ENCODE measurements at regions not wholly inside any gene's neighbourhood (a gene's known extent, or its start where the extent isn't known, plus 50 kb on each side); places are given as distances from the start of the nearest gene placed in this dataset.

GRCh38 chr2:71803398-71803797 is 344.3 kb downstream of the CYP26B1 start:
- TF ChIP-seq NFIC (IDR thresholded peaks at IDR 0.05; ENCODE audit: borderline replicate concordance) (no peak), POLR2AphosphoS5 (IDR thresholded peaks at IDR 0.05; ENCODE audit: low read depth, low read length) (no peak), REST (IDR thresholded peaks at IDR 0.05; ENCODE audit: low read depth, low read length) (no peak), IRF3 (IDR thresholded peaks at IDR 0.05; ENCODE audit: low read depth, low read length) (no peak), RAD21 (IDR thresholded peaks at IDR 0.05; ENCODE audit: low read length) (no peak), FOXJ3 (CRISPR knock-in tag; IDR thresholded peaks at IDR 0.05) (no peak), CTCF (IDR thresholded peaks at IDR 0.05) (no peak)

All from SK-N-SH (cell line).